Ascending aorta (tissue), 2 donors: ENCODE measurements at regions not wholly inside any gene's neighbourhood (a gene's known extent, or its start where the extent isn't known, plus 50 kb on each side); places are given as distances from the start of the nearest gene placed in this dataset.
"Not testable (repeated sequence)": the region's sequence is repeated elsewhere in the genome, so short reads cannot be mapped to it uniquely, and the experiment has no call there.

ENCODE experiments used
- DNase-seq, 2 donors: peaks; one replicate each; pipeline ENCODE4 v3.0.0-alpha.2; 2019; ENCODE audit warnings: low spot score in 2 of 2
- H3K27ac ChIP-seq, 2 donors: fragments of 200-600 bp; sonication (generic); one replicate each; pipeline ENCODE4 v1.5.1; 2016 to 2017; ENCODE audit warnings: mild to moderate bottlenecking in 1 of 2
- H3K27me3 ChIP-seq: fragments of 200-600 bp; sonication (generic); one replicate; pipeline ENCODE4 v1.5.1; 2017
- H3K36me3 ChIP-seq, 2 donors: fragments of 200-600 bp; sonication (generic); one replicate each; pipeline ENCODE4 v1.5.1; 2016
- H3K4me1 ChIP-seq, 2 donors: fragments of 200-600 bp; sonication (generic); one replicate each; pipeline ENCODE4 v1.5.1; 2016 to 2017; ENCODE audit warnings: mild to moderate bottlenecking in 1 of 2
- H3K4me3 ChIP-seq, 2 donors: fragments of 200-600 bp; sonication (generic); one replicate each; pipeline ENCODE4 v1.5.1; 2016 to 2017; ENCODE audit warnings: mild to moderate bottlenecking in 1 of 2
- H3K9me3 ChIP-seq, 2 donors: fragments of 200-600 bp; sonication (generic); one replicate each; pipeline ENCODE4 v1.5.1; 2016
- CTCF ChIP-seq, 3 experiments: fragments of 200-600 bp in 2 of 3; fragments of 450-650 bp in 1 of 3; sonication (generic) in 2 of 3; IDR thresholded peaks; one replicate each; pipeline ENCODE4 v1.5.1; 2016 to 2019; ENCODE audit warnings: antibody characterized with exemption in 3 of 3, mild to moderate bottlenecking in 1 of 3, moderate library complexity in 1 of 3
- intact Hi-C: fragments of 100-400 bp; cut with DNase I; formaldehyde crosslinking; loops from one replicate; pipeline ENCODE4 v1.15.1; 2023

GRCh38 chr4:66943112-66943511 lies 602.2 kb downstream of the CENPC start:
- no peak for TF ChIP-seq CTCF (IDR thresholded peaks at IDR 0.05)

DNA sequence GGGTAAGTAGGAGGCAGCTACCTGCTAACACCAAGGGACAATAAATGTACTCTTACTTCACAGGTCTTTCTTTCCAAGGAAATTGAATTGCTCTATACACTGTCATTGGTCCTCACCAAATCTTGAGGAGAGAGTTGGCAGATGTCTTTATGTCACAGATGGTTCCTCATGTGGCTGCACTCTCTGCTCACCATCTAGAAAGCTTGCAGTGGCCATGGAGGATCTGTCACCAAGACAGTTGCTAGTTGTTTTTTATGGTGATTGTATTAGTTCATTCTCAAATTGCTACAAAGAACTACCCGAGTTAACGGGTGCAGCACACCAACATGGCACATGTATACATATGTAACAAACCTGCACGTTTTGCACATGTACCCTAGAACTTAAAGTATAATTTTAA lies 613.3 kb downstream of the CENPC start:
- H3K4me1 ChIP-seq, H3K27ac ChIP-seq, H3K27me3 ChIP-seq, H3K9me3 ChIP-seq, H3K36me3 ChIP-seq, H3K4me3 ChIP-seq, intact Hi-C loops, DNase-seq: not testable (repeated sequence)

More at GRCh38 chr4:66943112-66943511, 602.2 kb downstream of the CENPC start:
- Histone ChIP-seq H3K4me3 (no peak overlapping the region), H3K27ac (no peak overlapping the region), H3K4me1 (no peaks in the 10 kb centered on the region), H3K9me3 (no peaks in the 10 kb centered on the region), H3K27me3 (no peaks in the 10 kb centered on the region), H3K36me3 (no peaks in the 10 kb centered on the region)
- intact Hi-C loops = no loop called here
- no peak for DNase-seq

- TF ChIP-seq CTCF (IDR thresholded peaks at IDR 0.05) = no peak
- H3K27me3 ChIP-seq = no peaks in the 10 kb centered on the region
- H3K9me3 ChIP-seq = no peaks in the 10 kb centered on the region
- H3K4me1 ChIP-seq = no peaks in the 10 kb centered on the region
- H3K36me3 ChIP-seq = no peaks in the 10 kb centered on the region
- no peak for DNase-seq
- H3K4me3 ChIP-seq = no peak overlapping the region
- H3K27ac ChIP-seq = no peak overlapping the region
- intact Hi-C loops = no loop called here
Observed at GRCh38 chr4:66930206-66930605, 615.1 kb downstream of the CENPC start.

GRCh38 chr4:66929748-66930147 lies 615.6 kb downstream of the CENPC start:
- no peak overlapping the region for H3K27ac ChIP-seq
- no peaks in the 10 kb centered on the region for H3K4me1 ChIP-seq
- H3K36me3 ChIP-seq = no peaks in the 10 kb centered on the region
- DNase-seq = no peak
- intact Hi-C loops = no loop called here
- no peak overlapping the region for H3K4me3 ChIP-seq
- no peak for TF ChIP-seq CTCF (IDR thresholded peaks at IDR 0.05)
- H3K27me3 ChIP-seq = no peaks in the 10 kb centered on the region
- H3K9me3 ChIP-seq = no peaks in the 10 kb centered on the region

GRCh38 chr4:66928881-66929280 lies 616.4 kb downstream of the CENPC start:
- H3K4me3 ChIP-seq, H3K9me3 ChIP-seq, intact Hi-C loops, H3K36me3 ChIP-seq, H3K27ac ChIP-seq, DNase-seq, H3K4me1 ChIP-seq, H3K27me3 ChIP-seq: not testable (repeated sequence)

DNA sequence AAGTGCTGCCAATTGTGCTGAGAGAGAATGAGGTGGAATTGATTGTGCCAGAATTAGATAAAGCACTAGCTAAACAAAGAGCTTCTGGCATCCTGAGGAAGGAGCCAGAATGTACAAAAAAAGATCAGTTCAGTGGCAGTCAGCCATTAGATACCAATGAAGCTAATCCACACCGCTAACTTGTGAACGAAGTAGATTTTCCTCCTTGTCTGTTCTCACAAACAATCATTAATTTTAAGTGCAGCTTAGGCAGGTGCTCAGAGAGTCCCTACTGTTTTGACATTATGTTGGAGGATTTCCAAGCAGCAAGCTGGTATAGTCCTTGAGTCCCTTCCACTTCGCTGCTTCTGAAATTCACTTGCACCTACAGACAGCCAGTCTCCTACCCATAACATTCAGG lies 617.4 kb downstream of the CENPC start:
- DNase-seq = no peak

More for the DNA sequence above, 617.4 kb downstream of the CENPC start:
- no peaks in the 10 kb centered on the region for H3K9me3 ChIP-seq
- intact Hi-C loops = no loop called here
- H3K27ac ChIP-seq = no peak overlapping the region
- no peaks in the 10 kb centered on the region for H3K27me3 ChIP-seq
- no peak for TF ChIP-seq CTCF (IDR thresholded peaks at IDR 0.05)
- no peaks in the 10 kb centered on the region for H3K36me3 ChIP-seq
- H3K4me3 ChIP-seq = no peak overlapping the region
- no peaks in the 10 kb centered on the region for H3K4me1 ChIP-seq
